GM10266 (cell line): ENCODE measurements at regions not wholly inside any gene's neighbourhood (a gene's known extent, or its start where the extent isn't known, plus 50 kb on each side); places are given as distances from the start of the nearest gene placed in this dataset.

Experiments used
- DNase-seq: peaks from one replicate; pipeline ENCODE4 v3.0.0; 2012; ENCODE audit errors: extremely low spot score
- CTCF ChIP-seq: IDR thresholded peaks from 2 replicates; pipeline ENCODE4 v1.5.1; 2012; ENCODE audit warnings: mild to moderate bottlenecking, low read depth; ENCODE audit not compliant: control insufficient read depth, insufficient read depth; ENCODE audit errors: missing control alignments

GRCh38 chr5:124952079-124952478, 205.6 kb upstream of the ZNF608 start:
- peak; percentile 43 for DNase-seq
- no peak for TF ChIP-seq CTCF

- no peak for TF ChIP-seq CTCF
- no peak for DNase-seq
Measured at GRCh38 chr5:124952566-124952965, 206.1 kb upstream of the ZNF608 start.

- DNase-seq: no peak
- TF ChIP-seq CTCF: no peak
Measured at GRCh38 chr5:124954784-124955183, 208.3 kb upstream of the ZNF608 start.

GRCh38 chr5:124956471-124957029, 210.1 kb upstream of the ZNF608 start:
- no peak for DNase-seq
- TF ChIP-seq CTCF: no peak

GRCh38 chr5:124957063-124957462, 210.6 kb upstream of the ZNF608 start:
- DNase-seq: no peak
- TF ChIP-seq CTCF: no peak

- no peak for DNase-seq
- no peak for TF ChIP-seq CTCF
Measured at GRCh38 chr5:124960266-124960665, 213.8 kb upstream of the ZNF608 start.

- no peak for TF ChIP-seq CTCF
- DNase-seq: no peak
Measured at GRCh38 chr5:124961521-124961920, 215.1 kb upstream of the ZNF608 start.
